ENCODE measurements at regions not wholly inside any gene's neighbourhood (a gene's known extent, or its start where the extent isn't known, plus 50 kb on each side); places are given as distances from the start of the nearest gene placed in this dataset.

- DNase-seq (ENCODE audit: low spot score): no peak
- ChIA-PET POLR2A (no interaction called here), CTCF (ENCODE audit: low intra/inter-chr PET ratio, low total read pairs) (no interaction called here)
- FAIRE-seq: no peak
- BruUV-seq (replicated peaks): no TSS peak
- Histone ChIP-seq H3K27ac (ENCODE audit: extremely low read length, insufficient read depth, low read length) (no peak overlapping the region), H3K36me3 (replicated peaks in 1 of 2; ENCODE audit: control insufficient read depth in 1 of 2, insufficient read depth in 2 of 2, low read length in 2 of 2) (no peaks in the 10 kb centered on the region), H4K20me1 (ENCODE audit: insufficient read depth, low read length) (no peaks in the 10 kb centered on the region), H3K79me2 (ENCODE audit: insufficient read depth, low read length) (no peaks in the 10 kb centered on the region), H3K9me3 (ENCODE audit: low read length) (no peaks in the 10 kb centered on the region), H3K4me1 (ENCODE audit: insufficient read depth, low read length) (no peaks in the 10 kb centered on the region), H3K9ac (ENCODE audit: insufficient read depth, low read depth, low read length) (no peak overlapping the region), H2AFZ (ENCODE audit: low read length) (no peak overlapping the region), H3K4me3 (replicated peaks in 1 of 3; ENCODE audit: insufficient read depth in 1 of 3, low read depth in 2 of 3, low read length in 3 of 3) (no peak overlapping the region), H3K4me2 (ENCODE audit: low read depth, low read length) (no peak overlapping the region), H3K27me3 (ENCODE audit: control insufficient read depth in 1 of 2, insufficient read depth in 2 of 2, low read length in 2 of 2) (no peaks in the 10 kb centered on the region)
- no peak for ATAC-seq
- intact Hi-C loops (cut with micrococcal nuclease; ENCODE audit: unreplicated experiment): no loop called here
- in situ Hi-C loops (cut with HindIII; ENCODE audit: extremely low pct_ligation_motif_present, low pct_unique_long_range_greater_than_20kb): no loop called here
- WGBS (ENCODE audit: low lambda C conversion rate): 79% methylated on average over 2 of the region's 2 CpGs
- TF ChIP-seq ZBTB38 (CRISPR knock-in tag; IDR thresholded peaks at IDR 0.05) (no peak), CHD4 (IDR thresholded peaks at IDR 0.05; ENCODE audit: borderline replicate concordance, low read length) (no peak), NR2F1 (CRISPR knock-in tag; IDR thresholded peaks at IDR 0.05) (no peak), TOPORS (CRISPR knock-in tag; IDR thresholded peaks at IDR 0.05) (no peak), GTF2F1 (IDR thresholded peaks at IDR 0.05; ENCODE audit: low read length) (no peak), ATF7 (IDR thresholded peaks at IDR 0.05) (no peak), ATF7 (CRISPR knock-in tag; IDR thresholded peaks at IDR 0.05) (no peak), HNRNPH1 (optimal IDR thresholded peaks at IDR 0.05; ENCODE audit: low read depth, low read length) (no peak), ZC3H4 (CRISPR knock-in tag; IDR thresholded peaks at IDR 0.05; ENCODE audit: borderline replicate concordance) (no peak), EP300 (IDR thresholded peaks at IDR 0.05; ENCODE audit: low read depth in 2 of 2, low read length in 2 of 2) (no peak), EP300 (CRISPR knock-in tag; IDR thresholded peaks at IDR 0.05; ENCODE audit: borderline replicate concordance) (no peak), ZNF296 (CRISPR knock-in tag; conservative IDR thresholded peaks at IDR 0.05) (no peak), KDM3A (CRISPR knock-in tag; IDR thresholded peaks at IDR 0.05; ENCODE audit: low read depth) (no peak), KDM4B (CRISPR knock-in tag; IDR thresholded peaks at IDR 0.05) (no peak), LCORL (IDR thresholded peaks at IDR 0.05) (no peak), LCORL (CRISPR knock-in tag; IDR thresholded peaks at IDR 0.05) (no peak), ZBTB21 (CRISPR knock-in tag; IDR thresholded peaks at IDR 0.05) (no peak), ADNP (CRISPR knock-in tag; IDR thresholded peaks at IDR 0.05) (no peak)
- TF ChIP-seq, protein P1, sequence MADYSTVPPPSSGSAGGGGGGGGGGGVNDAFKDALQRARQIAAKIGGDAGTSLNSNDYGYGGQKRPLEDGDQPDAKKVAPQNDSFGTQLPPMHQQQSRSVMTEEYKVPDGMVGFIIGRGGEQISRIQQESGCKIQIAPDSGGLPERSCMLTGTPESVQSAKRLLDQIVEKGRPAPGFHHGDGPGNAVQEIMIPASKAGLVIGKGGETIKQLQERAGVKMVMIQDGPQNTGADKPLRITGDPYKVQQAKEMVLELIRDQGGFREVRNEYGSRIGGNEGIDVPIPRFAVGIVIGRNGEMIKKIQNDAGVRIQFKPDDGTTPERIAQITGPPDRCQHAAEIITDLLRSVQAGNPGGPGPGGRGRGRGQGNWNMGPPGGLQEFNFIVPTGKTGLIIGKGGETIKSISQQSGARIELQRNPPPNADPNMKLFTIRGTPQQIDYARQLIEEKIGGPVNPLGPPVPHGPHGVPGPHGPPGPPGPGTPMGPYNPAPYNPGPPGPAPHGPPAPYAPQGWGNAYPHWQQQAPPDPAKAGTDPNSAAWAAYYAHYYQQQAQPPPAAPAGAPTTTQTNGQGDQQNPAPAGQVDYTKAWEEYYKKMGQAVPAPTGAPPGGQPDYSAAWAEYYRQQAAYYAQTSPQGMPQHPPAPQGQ (CRISPR knock-in tag; IDR thresholded peaks at IDR 0.05; ENCODE audit: borderline replicate concordance): no peak
- TF ChIP-seq, protein P2, sequence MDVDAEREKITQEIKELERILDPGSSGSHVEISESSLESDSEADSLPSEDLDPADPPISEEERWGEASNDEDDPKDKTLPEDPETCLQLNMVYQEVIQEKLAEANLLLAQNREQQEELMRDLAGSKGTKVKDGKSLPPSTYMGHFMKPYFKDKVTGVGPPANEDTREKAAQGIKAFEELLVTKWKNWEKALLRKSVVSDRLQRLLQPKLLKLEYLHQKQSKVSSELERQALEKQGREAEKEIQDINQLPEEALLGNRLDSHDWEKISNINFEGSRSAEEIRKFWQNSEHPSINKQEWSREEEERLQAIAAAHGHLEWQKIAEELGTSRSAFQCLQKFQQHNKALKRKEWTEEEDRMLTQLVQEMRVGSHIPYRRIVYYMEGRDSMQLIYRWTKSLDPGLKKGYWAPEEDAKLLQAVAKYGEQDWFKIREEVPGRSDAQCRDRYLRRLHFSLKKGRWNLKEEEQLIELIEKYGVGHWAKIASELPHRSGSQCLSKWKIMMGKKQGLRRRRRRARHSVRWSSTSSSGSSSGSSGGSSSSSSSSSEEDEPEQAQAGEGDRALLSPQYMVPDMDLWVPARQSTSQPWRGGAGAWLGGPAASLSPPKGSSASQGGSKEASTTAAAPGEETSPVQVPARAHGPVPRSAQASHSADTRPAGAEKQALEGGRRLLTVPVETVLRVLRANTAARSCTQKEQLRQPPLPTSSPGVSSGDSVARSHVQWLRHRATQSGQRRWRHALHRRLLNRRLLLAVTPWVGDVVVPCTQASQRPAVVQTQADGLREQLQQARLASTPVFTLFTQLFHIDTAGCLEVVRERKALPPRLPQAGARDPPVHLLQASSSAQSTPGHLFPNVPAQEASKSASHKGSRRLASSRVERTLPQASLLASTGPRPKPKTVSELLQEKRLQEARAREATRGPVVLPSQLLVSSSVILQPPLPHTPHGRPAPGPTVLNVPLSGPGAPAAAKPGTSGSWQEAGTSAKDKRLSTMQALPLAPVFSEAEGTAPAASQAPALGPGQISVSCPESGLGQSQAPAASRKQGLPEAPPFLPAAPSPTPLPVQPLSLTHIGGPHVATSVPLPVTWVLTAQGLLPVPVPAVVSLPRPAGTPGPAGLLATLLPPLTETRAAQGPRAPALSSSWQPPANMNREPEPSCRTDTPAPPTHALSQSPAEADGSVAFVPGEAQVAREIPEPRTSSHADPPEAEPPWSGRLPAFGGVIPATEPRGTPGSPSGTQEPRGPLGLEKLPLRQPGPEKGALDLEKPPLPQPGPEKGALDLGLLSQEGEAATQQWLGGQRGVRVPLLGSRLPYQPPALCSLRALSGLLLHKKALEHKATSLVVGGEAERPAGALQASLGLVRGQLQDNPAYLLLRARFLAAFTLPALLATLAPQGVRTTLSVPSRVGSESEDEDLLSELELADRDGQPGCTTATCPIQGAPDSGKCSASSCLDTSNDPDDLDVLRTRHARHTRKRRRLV (CRISPR knock-in tag; IDR thresholded peaks at IDR 0.05): no peak
These were observed 929.3 kb upstream of the MAN1A1 start for GRCh38 chr6:120278689-120279396.
